Uterus (tissue), 2 donors: ENCODE measurements at regions not wholly inside any gene's neighbourhood (a gene's known extent, or its start where the extent isn't known, plus 50 kb on each side); places are given as distances from the start of the nearest gene placed in this dataset.

Source experiments
- CTCF ChIP-seq, 4 experiments: fragments of 200-600 bp in 2 of 4; fragments of 450-650 bp in 2 of 4; sonication (generic) in 2 of 4; IDR thresholded peaks; one replicate each; pipeline ENCODE4 v1.5.1; 2016 to 2019; ENCODE audit warnings: antibody characterized with exemption in 4 of 4, mild to moderate bottlenecking in 2 of 4, moderate library complexity in 1 of 4
- POLR2A ChIP-seq, 2 donors: fragments of 450-650 bp; IDR thresholded peaks; one replicate each; pipeline ENCODE4 v1.6.1; 2016; ENCODE audit warnings: antibody characterized with exemption in 2 of 2, mild to moderate bottlenecking in 1 of 2, moderate library complexity in 1 of 2

- TF ChIP-seq CTCF (IDR thresholded peaks at IDR 0.05) (no peak), POLR2A (IDR thresholded peaks at IDR 0.05) (no peak)
Observed at GRCh38 chr18:38028946-38029345, 463.3 kb upstream of the CELF4 start.
